ENCODE measurements at regions not wholly inside any gene's neighbourhood (a gene's known extent, or its start where the extent isn't known, plus 50 kb on each side); places are given as distances from the start of the nearest gene placed in this dataset.

DNA sequence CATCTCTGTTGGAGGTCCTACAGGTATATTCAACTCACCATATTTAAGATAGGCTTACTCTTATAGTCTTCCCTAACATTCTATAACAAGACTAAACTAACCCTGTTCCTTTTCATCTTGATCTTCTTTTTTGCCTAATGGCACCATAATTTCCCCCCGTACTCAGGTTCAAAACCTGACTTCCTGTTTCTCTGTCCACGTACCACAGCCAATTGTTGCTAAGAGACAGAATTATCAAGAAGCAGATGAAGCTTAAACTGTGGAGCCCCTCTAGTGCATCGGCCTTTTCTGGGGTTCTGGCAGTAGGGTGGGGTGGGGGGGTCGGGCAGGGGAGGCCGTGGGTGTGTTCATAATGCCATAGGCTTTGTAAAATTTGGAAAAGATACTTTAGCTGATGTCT lies 109.2 kb downstream of the EVX1 start:
- H3K9me3 ChIP-seq = no peaks in the 10 kb centered on the region
- no peak for ATAC-seq
- 34% methylated on average over 5 of the region's 5 CpGs for WGBS (ENCODE audit: insufficient coverage, low coverage, low lambda C conversion rate, missing lambda C conversion rate)

DNA sequence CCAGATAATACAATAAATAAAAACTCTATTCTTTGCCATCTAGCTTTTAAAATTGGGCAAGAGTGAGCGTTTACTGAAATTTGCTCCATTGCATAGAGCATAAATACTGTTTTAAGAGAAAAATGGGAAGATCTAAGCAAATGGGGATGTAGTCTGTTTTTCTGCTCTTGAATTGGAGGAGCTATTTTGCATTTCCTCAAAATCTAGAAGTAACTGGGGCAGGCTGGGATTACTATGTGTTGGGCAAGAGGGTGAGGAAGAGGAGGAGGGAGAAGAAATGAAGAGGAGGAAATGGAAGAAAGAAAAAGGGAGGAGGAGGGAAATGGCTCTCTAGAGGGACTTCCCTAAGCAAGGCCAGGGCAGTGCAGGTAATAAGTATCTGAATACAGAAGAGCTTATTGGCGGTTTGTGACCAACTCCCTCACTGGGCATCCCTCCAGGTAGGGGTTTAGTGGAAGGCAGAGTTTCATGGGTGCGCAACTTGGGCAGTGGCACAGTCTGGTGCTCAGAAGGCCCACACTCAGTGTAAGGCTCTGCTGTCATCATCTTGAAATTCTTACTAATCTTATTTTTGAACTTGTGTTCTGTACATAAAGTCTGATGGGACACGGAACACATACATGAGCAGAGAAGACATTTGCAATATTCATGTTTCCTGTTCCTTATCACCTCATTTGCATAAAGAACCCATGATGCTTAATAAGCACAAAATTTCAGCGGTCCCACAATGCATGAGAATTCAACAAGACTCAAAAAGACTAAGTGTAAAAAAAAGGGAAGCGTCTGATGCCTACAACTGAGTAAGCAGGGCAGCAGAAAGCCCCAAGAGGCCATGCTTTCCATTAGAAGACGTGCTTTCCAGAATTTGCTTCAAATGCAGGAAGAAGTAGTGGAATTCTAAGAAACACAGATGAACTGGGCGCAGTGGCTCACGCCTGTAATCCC lies 116.9 kb downstream of the EVX1 start:
- Histone ChIP-seq H3K36me3 (no peaks in the 10 kb centered on the region), H3K27ac (no peak overlapping the region), H3K4me1 (peaks cover 0 to 5% (median 0%) of the 10 kb centered on the region in 4 donors), H3K4me3 (no peak overlapping the region), H3K9me3 (no peaks in the 10 kb centered on the region), H3K27me3 (no peaks in the 10 kb centered on the region)
- ATAC-seq (peak in 1 of 4 donors; percentile 52), DNase-seq (no peak)
- WGBS (ENCODE audit: insufficient coverage, low coverage, low lambda C conversion rate, missing lambda C conversion rate) = 77% methylated on average over 8 of the region's 9 CpGs
- TF ChIP-seq, protein P1, sequence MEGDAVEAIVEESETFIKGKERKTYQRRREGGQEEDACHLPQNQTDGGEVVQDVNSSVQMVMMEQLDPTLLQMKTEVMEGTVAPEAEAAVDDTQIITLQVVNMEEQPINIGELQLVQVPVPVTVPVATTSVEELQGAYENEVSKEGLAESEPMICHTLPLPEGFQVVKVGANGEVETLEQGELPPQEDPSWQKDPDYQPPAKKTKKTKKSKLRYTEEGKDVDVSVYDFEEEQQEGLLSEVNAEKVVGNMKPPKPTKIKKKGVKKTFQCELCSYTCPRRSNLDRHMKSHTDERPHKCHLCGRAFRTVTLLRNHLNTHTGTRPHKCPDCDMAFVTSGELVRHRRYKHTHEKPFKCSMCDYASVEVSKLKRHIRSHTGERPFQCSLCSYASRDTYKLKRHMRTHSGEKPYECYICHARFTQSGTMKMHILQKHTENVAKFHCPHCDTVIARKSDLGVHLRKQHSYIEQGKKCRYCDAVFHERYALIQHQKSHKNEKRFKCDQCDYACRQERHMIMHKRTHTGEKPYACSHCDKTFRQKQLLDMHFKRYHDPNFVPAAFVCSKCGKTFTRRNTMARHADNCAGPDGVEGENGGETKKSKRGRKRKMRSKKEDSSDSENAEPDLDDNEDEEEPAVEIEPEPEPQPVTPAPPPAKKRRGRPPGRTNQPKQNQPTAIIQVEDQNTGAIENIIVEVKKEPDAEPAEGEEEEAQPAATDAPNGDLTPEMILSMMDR (IDR thresholded peaks at IDR 0.05) = no peak
- no peak for TF ChIP-seq POLR2A (IDR thresholded peaks at IDR 0.05)
- intact Hi-C loops (cut with DNase I) = no loop called here

More for the DNA sequence above, 109.2 kb downstream of the EVX1 start:
- Histone ChIP-seq H3K27ac (no peak overlapping the region), H3K36me3 (no peaks in the 10 kb centered on the region), H3K4me1 (no peaks in the 10 kb centered on the region), H3K27me3 (no peaks in the 10 kb centered on the region), H3K4me3 (no peak overlapping the region)
- no peak for DNase-seq
- TF ChIP-seq, protein P1 (IDR thresholded peaks at IDR 0.05) = no peak
- TF ChIP-seq POLR2A (IDR thresholded peaks at IDR 0.05) = no peak
- intact Hi-C loops (cut with DNase I) = no loop called here

DNA sequence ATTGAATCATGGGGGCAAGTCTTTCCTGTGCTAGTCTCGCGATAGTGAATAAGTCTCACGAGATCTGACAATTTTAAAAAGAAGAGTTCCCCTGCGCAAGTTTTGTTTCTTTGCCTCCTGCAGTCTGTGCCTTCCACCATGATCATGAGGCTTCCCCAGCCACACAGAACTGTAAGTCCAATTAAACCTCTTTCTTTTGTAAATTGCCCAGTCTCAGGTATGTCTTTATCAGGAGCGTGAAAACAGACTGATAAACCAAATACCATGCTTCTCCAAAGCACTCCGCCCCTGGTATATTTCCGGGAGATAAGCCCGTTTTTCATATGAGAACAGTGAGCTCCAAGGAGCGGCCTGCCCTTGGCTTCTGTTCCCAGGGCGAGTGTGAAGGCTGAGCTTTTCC lies 118.9 kb downstream of the EVX1 start:
- TF ChIP-seq POLR2A (IDR thresholded peaks at IDR 0.05) = no peak
- TF ChIP-seq, protein P1 (IDR thresholded peaks at IDR 0.05) = no peak
- Histone ChIP-seq H3K27ac (no peak overlapping the region), H3K9me3 (no peaks in the 10 kb centered on the region), H3K36me3 (no peaks in the 10 kb centered on the region), H3K4me1 (peaks cover 0 to 8% (median 2%) of the 10 kb centered on the region in 4 donors), H3K4me3 (no peak overlapping the region), H3K27me3 (no peaks in the 10 kb centered on the region)
- DNase-seq = no peak
- ATAC-seq = no peak
- WGBS (ENCODE audit: insufficient coverage, low coverage, low lambda C conversion rate, missing lambda C conversion rate) = 84% methylated on average over 10 of the region's 10 CpGs
- intact Hi-C loops (cut with DNase I) = no loop called here

DNA sequence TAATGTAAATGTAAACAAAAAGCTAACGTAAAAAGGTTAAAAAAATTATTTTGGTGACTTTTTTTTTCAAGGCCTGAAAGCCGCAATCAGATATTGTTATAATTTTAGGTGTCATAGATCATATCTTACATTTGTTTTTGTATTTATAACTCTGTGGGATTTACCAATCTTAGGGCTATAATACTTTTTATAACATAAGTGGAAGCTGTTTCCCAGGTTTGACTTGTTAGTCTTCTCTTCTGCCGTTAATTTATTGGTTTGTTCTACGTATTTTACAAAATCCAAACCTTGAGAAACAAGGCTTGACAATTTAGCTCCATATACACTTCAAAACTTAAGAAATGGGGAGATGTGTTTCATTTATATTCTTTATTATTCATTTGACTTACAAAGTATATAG lies 119.4 kb downstream of the EVX1 start:
- H3K36me3 ChIP-seq = no peaks in the 10 kb centered on the region
- no peak for DNase-seq

More for the DNA sequence above, 119.4 kb downstream of the EVX1 start:
- Histone ChIP-seq H3K4me3 (no peak overlapping the region), H3K27me3 (no peaks in the 10 kb centered on the region), H3K27ac (no peak overlapping the region), H3K9me3 (no peaks in the 10 kb centered on the region), H3K4me1 (peaks cover 0 to 8% (median 2%) of the 10 kb centered on the region in 4 donors)
- TF ChIP-seq POLR2A (IDR thresholded peaks at IDR 0.05) = no peak
- TF ChIP-seq, protein P1 (IDR thresholded peaks at IDR 0.05) = no peak
- ATAC-seq = no peak
- WGBS (ENCODE audit: insufficient coverage, low coverage, low lambda C conversion rate, missing lambda C conversion rate) = 89% methylated on average over 4 of the region's 4 CpGs
- intact Hi-C loops (cut with DNase I) = no loop called here

Data from right lobe of liver (tissue), 6 donors.